WI38 (cell line): ENCODE measurements at regions not wholly inside any gene's neighbourhood (a gene's known extent, or its start where the extent isn't known, plus 50 kb on each side); places are given as distances from the start of the nearest gene placed in this dataset.
"Not testable (repeated sequence)": the region's sequence is repeated elsewhere in the genome, so short reads cannot be mapped to it uniquely, and the experiment has no call there.

Source experiments
- H3K4me3 ChIP-seq: 2 replicates; pipeline ENCODE4 v1.5.1; 2011; ENCODE audit warnings: low read depth, mild to moderate bottlenecking, control low read depth, low read length
- CTCF ChIP-seq: IDR thresholded peaks from 2 replicates; pipeline ENCODE4 v1.5.1; 2012; ENCODE audit warnings: low read depth, mild to moderate bottlenecking, control low read depth, low read length

- TF ChIP-seq CTCF, result no peak
Measured at GRCh38 chr10:31207636-31208035, 111.4 kb upstream of the ZEB1 start.

GRCh38 chr10:31209478-31209877 lies 109.5 kb upstream of the ZEB1 start:
- no peak for TF ChIP-seq CTCF
- no peak overlapping the region for H3K4me3 ChIP-seq

More at GRCh38 chr10:31207636-31208035, 111.4 kb upstream of the ZEB1 start:
- H3K4me3 ChIP-seq, result no peak overlapping the region

GRCh38 chr10:31210190-31210589 lies 108.8 kb upstream of the ZEB1 start:
- H3K4me3 ChIP-seq, result no peak overlapping the region
- no peak for TF ChIP-seq CTCF

GRCh38 chr10:31213959-31214358 lies 105.1 kb upstream of the ZEB1 start:
- no peak for TF ChIP-seq CTCF
- H3K4me3 ChIP-seq, result no peak overlapping the region

- H3K4me3 ChIP-seq, result no peak overlapping the region
- no peak for TF ChIP-seq CTCF
Measured at GRCh38 chr10:31215052-31215451, 104.0 kb upstream of the ZEB1 start.

GRCh38 chr10:31219306-31219705 lies 99.7 kb upstream of the ZEB1 start:
- no peak for TF ChIP-seq CTCF

GRCh38 chr10:31228780-31229179 lies 90.2 kb upstream of the ZEB1 start:
- H3K4me3 ChIP-seq, result not testable (repeated sequence)

More at GRCh38 chr10:31219306-31219705, 99.7 kb upstream of the ZEB1 start:
- H3K4me3 ChIP-seq, result no peak overlapping the region

GRCh38 chr10:31239961-31240360 lies 79.1 kb upstream of the ZEB1 start:
- H3K4me3 ChIP-seq, result no peak overlapping the region
- TF ChIP-seq CTCF, result no peak
